SU-DHL-6 (cell line): ENCODE measurements at regions not wholly inside any gene's neighbourhood (a gene's known extent, or its start where the extent isn't known, plus 50 kb on each side); places are given as distances from the start of the nearest gene placed in this dataset.

Experiments used
- H2AFZ ChIP-seq: fragments of 200-600 bp; sonication (generic); 2 replicates; pipeline ENCODE4 v1.6.1; 2014; ENCODE audit warnings: low read depth, mild to moderate bottlenecking, moderate library complexity, mixed read lengths, antibody characterized with exemption, low read length; ENCODE audit not compliant: severe bottlenecking
- H3F3A ChIP-seq: fragments of 200-600 bp; shearing (Covaris generic); 2 replicates; pipeline ENCODE4 v1.6.0; 2016; ENCODE audit warnings: antibody characterized with exemption, mild to moderate bottlenecking; ENCODE audit not compliant: insufficient read depth
- H3K27ac ChIP-seq: fragments of 200-600 bp; sonication (generic); 2 replicates; pipeline ENCODE4 v1.5.1; 2016; ENCODE audit warnings: low read depth, mild to moderate bottlenecking, low read length, moderate library complexity, mixed read lengths
- H3K27me3 ChIP-seq: fragments of 200-600 bp; sonication (generic), shearing (Covaris generic); 2 replicates; pipeline ENCODE4 v1.6.0; 2014; ENCODE audit warnings: mild to moderate bottlenecking, low read length
- H3K36me3 ChIP-seq: fragments of 200-600 bp; sonication (generic); 2 replicates; pipeline ENCODE4 v1.6.1; 2014; ENCODE audit warnings: mild to moderate bottlenecking, low read length, mixed read lengths
- H3K4me2 ChIP-seq: fragments of 300-600, 200-600 bp; shearing (Covaris generic), sonication (generic); 2 replicates; pipeline ENCODE4 v1.6.0; 2014; ENCODE audit warnings: low read length, low read depth, mild to moderate bottlenecking; ENCODE audit not compliant: poor library complexity, severe bottlenecking
- H3K4me3 ChIP-seq: fragments of 200-600 bp; sonication (generic); 2 replicates; pipeline ENCODE4 v1.5.1; 2014; ENCODE audit warnings: antibody characterized with exemption, low read length, mild to moderate bottlenecking, mixed read lengths; ENCODE audit not compliant: insufficient read depth, poor library complexity, severe bottlenecking
- H3K79me2 ChIP-seq: fragments of 200-600 bp; sonication (generic); 2 replicates; pipeline ENCODE4 v1.6.1; 2014; ENCODE audit warnings: mild to moderate bottlenecking, low read length, moderate library complexity; ENCODE audit not compliant: insufficient read depth
- H3K9ac ChIP-seq: fragments of 200-600 bp; sonication (generic); 2 replicates; pipeline ENCODE4 v1.7.0; 2014; ENCODE audit warnings: mild to moderate bottlenecking, low read length
- H3K9me2 ChIP-seq: fragments of 200-600 bp; sonication (generic); replicated peaks from 2 replicates; pipeline ENCODE4 v1.6.1; 2014; ENCODE audit warnings: low read length; ENCODE audit not compliant: insufficient read depth
- H3K9me3 ChIP-seq: fragments of 200-600 bp; sonication (generic); 2 replicates; pipeline ENCODE4 v1.6.1; 2014; ENCODE audit warnings: low read length, mixed read lengths; ENCODE audit not compliant: insufficient read depth
- H4K20me1 ChIP-seq: fragments of 200-600 bp; sonication (generic); 2 replicates; pipeline ENCODE4 v1.6.1; 2014; ENCODE audit warnings: low read depth, mild to moderate bottlenecking, antibody characterized with exemption, low read length, moderate library complexity, mixed read lengths
- CTCF ChIP-seq: fragments of 200-600 bp; sonication (generic); IDR thresholded peaks from one replicate; pipeline ENCODE4 v1.5.1; 2017; ENCODE audit warnings: antibody characterized with exemption, mild to moderate bottlenecking, low read length, moderate library complexity; ENCODE audit not compliant: insufficient read depth, poor library complexity, severe bottlenecking
- EZH2phosphoT487 ChIP-seq: fragments of 200-600 bp; sonication (generic), shearing (Covaris generic); conservative IDR thresholded peaks from 2 replicates; pipeline ENCODE4 v1.6.1; 2018; ENCODE audit warnings: mild to moderate bottlenecking, antibody characterized with exemption, low read length, moderate library complexity, mixed read lengths

GRCh38 chr5:110333384-110333783, 393.1 kb downstream of the TMEM232 start:
- Histone ChIP-seq H3K79me2 (no peaks in the 10 kb centered on the region), H2AFZ (no peak overlapping the region), H3K36me3 (no peaks in the 10 kb centered on the region), H3K9me2 (no peaks in the 10 kb centered on the region), H3K9ac (no peak overlapping the region), H3K4me2 (no peak overlapping the region), H3K9me3 (no peaks in the 10 kb centered on the region), H4K20me1 (no peaks in the 10 kb centered on the region), H3K27me3 (no peaks in the 10 kb centered on the region), H3K4me3 (no peak overlapping the region), H3F3A (no peaks in the 10 kb centered on the region), H3K27ac (no peak overlapping the region)
- no peak for TF ChIP-seq CTCF
- TF ChIP-seq EZH2phosphoT487 = no peak

GRCh38 chr5:110335361-110336066, 391.0 kb downstream of the TMEM232 start:
- H3F3A ChIP-seq = no peaks in the 10 kb centered on the region
- H3K79me2 ChIP-seq = no peaks in the 10 kb centered on the region
- no peaks in the 10 kb centered on the region for H3K27me3 ChIP-seq
- H3K9ac ChIP-seq = no peak overlapping the region
- H3K4me3 ChIP-seq = no peak overlapping the region
- TF ChIP-seq CTCF (no peak), EZH2phosphoT487 (no peak)
- no peaks in the 10 kb centered on the region for H3K36me3 ChIP-seq
- H3K9me3 ChIP-seq = no peaks in the 10 kb centered on the region
- no peaks in the 10 kb centered on the region for H3K9me2 ChIP-seq
- H3K4me2 ChIP-seq = no peak overlapping the region
- no peaks in the 10 kb centered on the region for H4K20me1 ChIP-seq
- H2AFZ ChIP-seq = no peak overlapping the region
- H3K27ac ChIP-seq = no peak overlapping the region

GRCh38 chr5:110338341-110339083, 388.0 kb downstream of the TMEM232 start:
- no peaks in the 10 kb centered on the region for H4K20me1 ChIP-seq
- H3K36me3 ChIP-seq = no peaks in the 10 kb centered on the region
- no peaks in the 10 kb centered on the region for H3K9me2 ChIP-seq
- TF ChIP-seq EZH2phosphoT487 (no peak), CTCF (no peak)
- no peaks in the 10 kb centered on the region for H3F3A ChIP-seq
- no peaks in the 10 kb centered on the region for H3K79me2 ChIP-seq
- no peak overlapping the region for H3K27ac ChIP-seq
- H2AFZ ChIP-seq = no peak overlapping the region
- no peak overlapping the region for H3K4me3 ChIP-seq
- H3K27me3 ChIP-seq = no peaks in the 10 kb centered on the region
- H3K9me3 ChIP-seq = no peaks in the 10 kb centered on the region
- no peak overlapping the region for H3K9ac ChIP-seq
- H3K4me2 ChIP-seq = no peak overlapping the region
